K562 (cell line): ENCODE measurements at regions not wholly inside any gene's neighbourhood (a gene's known extent, or its start where the extent isn't known, plus 50 kb on each side); places are given as distances from the start of the nearest gene placed in this dataset.

Experiments used
- CHD7 ChIP-seq: fragments of 200-600 bp; sonication (generic); IDR thresholded peaks from one replicate; pipeline ENCODE4 v1.6.1; 2012; ENCODE audit warnings: mild to moderate bottlenecking, low read depth, low read length, inconsistent platforms
- HMGN3 ChIP-seq: IDR thresholded peaks from 2 replicates; pipeline ENCODE4 v1.6.1; 2011; ENCODE audit warnings: borderline replicate concordance, low read depth, mild to moderate bottlenecking, mixed read lengths, low read length; ENCODE audit not compliant: insufficient read length; ENCODE audit errors: extremely low read depth
- MEF2A ChIP-seq: IDR thresholded peaks from 2 replicates; pipeline ENCODE4 v1.6.1; 2011; ENCODE audit warnings: low read depth, mild to moderate bottlenecking, low read length, moderate library complexity; ENCODE audit not compliant: control insufficient read depth
- MLLT1 ChIP-seq, 2 experiments: fragments of 450-650 bp; IDR thresholded peaks; 2 replicates each; pipeline ENCODE4 v1.6.1; 2016
- PCBP1 ChIP-seq: fragments of 200-400 bp; formaldehyde crosslinking; IDR thresholded peaks from 2 replicates; pipeline ENCODE4 v1.6.1; 2018; ENCODE audit warnings: mild to moderate bottlenecking, low read depth, low read length; ENCODE audit not compliant: poor library complexity, severe bottlenecking
- PHF21A ChIP-seq: fragments of 450-650 bp; IDR thresholded peaks from 2 replicates; pipeline ENCODE4 v1.6.1; 2017; ENCODE audit warnings: low read depth, borderline replicate concordance
- RBM17 ChIP-seq: fragments of 200-400 bp; formaldehyde crosslinking; IDR thresholded peaks from 2 replicates; pipeline ENCODE4 v1.6.1; 2017; ENCODE audit warnings: low read depth, mild to moderate bottlenecking, low read length, borderline replicate concordance
- SIRT6 ChIP-seq: IDR thresholded peaks from one replicate; pipeline ENCODE4 v1.6.1; 2012; ENCODE audit warnings: low read depth, mild to moderate bottlenecking, control low read depth, inconsistent platforms, low read length, moderate library complexity
- SRSF3 ChIP-seq: fragments of 200-400 bp; formaldehyde crosslinking; IDR thresholded peaks from 2 replicates; pipeline ENCODE4 v1.6.1; 2016; ENCODE audit warnings: mild to moderate bottlenecking, low read length, moderate library complexity; ENCODE audit not compliant: insufficient read depth
- ZNF583 ChIP-seq: fragments of 250-450 bp; sonication (Bioruptor Pico); IDR thresholded peaks from 2 replicates; pipeline ENCODE4 v1.4.0; 2020
- ZNF707 ChIP-seq: fragments of 250-450 bp; sonication (Bioruptor Pico); conservative IDR thresholded peaks from 2 replicates; pipeline ENCODE4 v1.8.0; 2022; ENCODE audit warnings: inconsistent platforms, mild to moderate bottlenecking, moderate library complexity
- TF ChIP-seq, protein P1 (sequence below): fragments of 200-800 bp; sonication (Bioruptor generic); IDR thresholded peaks from 2 replicates; pipeline ENCODE4 v1.6.1; 2017; ENCODE audit warnings: missing genetic modification characterization, missing compliant biosample characterization
- TF ChIP-seq, protein P2 (sequence below): fragments of 450-650 bp; formaldehyde crosslinking; IDR thresholded peaks from 2 replicates; pipeline ENCODE4 v1.4.0; 2022; ENCODE audit warnings: mild to moderate bottlenecking, moderate library complexity

- TF ChIP-seq CHD7 (no peak), ZNF707 (CRISPR knock-in tag) (no peak), HMGN3 (no peak), SRSF3 (no peak), SIRT6 (no peak), ZNF583 (CRISPR knock-in tag) (no peak), PCBP1 (no peak), MLLT1 (IDR thresholded peaks at IDR 0.05) (no peak), MEF2A (no peak), RBM17 (no peak), PHF21A (no peak)
- TF ChIP-seq, protein P1, sequence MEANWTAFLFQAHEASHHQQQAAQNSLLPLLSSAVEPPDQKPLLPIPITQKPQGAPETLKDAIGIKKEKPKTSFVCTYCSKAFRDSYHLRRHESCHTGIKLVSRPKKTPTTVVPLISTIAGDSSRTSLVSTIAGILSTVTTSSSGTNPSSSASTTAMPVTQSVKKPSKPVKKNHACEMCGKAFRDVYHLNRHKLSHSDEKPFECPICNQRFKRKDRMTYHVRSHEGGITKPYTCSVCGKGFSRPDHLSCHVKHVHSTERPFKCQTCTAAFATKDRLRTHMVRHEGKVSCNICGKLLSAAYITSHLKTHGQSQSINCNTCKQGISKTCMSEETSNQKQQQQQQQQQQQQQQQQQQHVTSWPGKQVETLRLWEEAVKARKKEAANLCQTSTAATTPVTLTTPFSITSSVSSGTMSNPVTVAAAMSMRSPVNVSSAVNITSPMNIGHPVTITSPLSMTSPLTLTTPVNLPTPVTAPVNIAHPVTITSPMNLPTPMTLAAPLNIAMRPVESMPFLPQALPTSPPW (CRISPR knock-in tag) = no peak
- TF ChIP-seq, protein P2, sequence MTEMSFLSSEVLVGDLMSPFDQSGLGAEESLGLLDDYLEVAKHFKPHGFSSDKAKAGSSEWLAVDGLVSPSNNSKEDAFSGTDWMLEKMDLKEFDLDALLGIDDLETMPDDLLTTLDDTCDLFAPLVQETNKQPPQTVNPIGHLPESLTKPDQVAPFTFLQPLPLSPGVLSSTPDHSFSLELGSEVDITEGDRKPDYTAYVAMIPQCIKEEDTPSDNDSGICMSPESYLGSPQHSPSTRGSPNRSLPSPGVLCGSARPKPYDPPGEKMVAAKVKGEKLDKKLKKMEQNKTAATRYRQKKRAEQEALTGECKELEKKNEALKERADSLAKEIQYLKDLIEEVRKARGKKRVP (CRISPR knock-in tag) = no peak
These were observed 216.2 kb upstream of the PRSS16 start (continued) for GRCh38 chr6:27031302-27031701.
